A673 (cell line): ENCODE measurements at regions not wholly inside any gene's neighbourhood (a gene's known extent, or its start where the extent isn't known, plus 50 kb on each side); places are given as distances from the start of the nearest gene placed in this dataset.
"Not testable (repeated sequence)": the region's sequence is repeated elsewhere in the genome, so short reads cannot be mapped to it uniquely, and the experiment has no call there.

Experiments used
- EZH2 ChIP-seq: fragments of 200-600 bp; sonication (generic); IDR thresholded peaks from 2 replicates; pipeline ENCODE4 v1.6.1; 2017; ENCODE audit warnings: borderline replicate concordance, low read depth, mild to moderate bottlenecking, mixed read lengths, antibody characterized with exemption, low read length; ENCODE audit not compliant: poor library complexity, severe bottlenecking
- TF ChIP-seq, protein P1 (sequence below): fragments of 300-800, 200-600 bp; sonication (generic); conservative IDR thresholded peaks from 2 replicates; pipeline ENCODE4 v1.5.1; 2017; ENCODE audit warnings: low read depth, mild to moderate bottlenecking, antibody characterized with exemption, low read length, moderate library complexity, mixed read lengths

DNA sequence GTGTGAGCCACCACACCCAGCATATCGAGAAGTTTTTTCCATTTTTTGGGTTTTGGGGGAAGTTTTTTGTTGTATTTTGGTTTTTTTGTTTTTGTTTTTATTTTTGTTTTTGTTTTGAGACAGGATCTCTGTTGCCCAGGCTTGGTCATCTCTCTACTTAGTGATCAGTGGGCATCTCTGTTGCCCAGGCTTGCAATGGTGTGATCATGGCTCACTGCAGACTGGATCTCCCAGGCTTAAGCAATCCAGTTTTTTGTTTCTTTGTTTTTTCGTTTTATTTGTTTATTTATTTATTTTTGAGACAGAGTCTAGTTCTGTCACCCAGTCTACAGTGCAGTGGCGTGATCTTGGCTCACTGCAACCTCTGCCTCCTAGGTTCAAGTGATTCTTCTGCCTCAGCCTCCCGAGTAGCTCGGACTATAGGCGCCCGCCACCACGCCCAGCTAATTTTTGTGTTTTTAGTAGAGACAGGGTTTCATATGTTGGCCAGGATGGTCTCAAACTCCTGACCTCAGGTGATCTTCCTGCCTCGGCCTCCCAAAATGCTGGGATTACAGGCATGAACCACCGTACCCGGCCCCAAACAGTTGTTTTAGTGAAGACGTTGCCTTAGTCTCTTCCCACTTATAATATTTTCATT lies 99.6 kb upstream of the CHD2 start:
- TF ChIP-seq, protein P1, sequence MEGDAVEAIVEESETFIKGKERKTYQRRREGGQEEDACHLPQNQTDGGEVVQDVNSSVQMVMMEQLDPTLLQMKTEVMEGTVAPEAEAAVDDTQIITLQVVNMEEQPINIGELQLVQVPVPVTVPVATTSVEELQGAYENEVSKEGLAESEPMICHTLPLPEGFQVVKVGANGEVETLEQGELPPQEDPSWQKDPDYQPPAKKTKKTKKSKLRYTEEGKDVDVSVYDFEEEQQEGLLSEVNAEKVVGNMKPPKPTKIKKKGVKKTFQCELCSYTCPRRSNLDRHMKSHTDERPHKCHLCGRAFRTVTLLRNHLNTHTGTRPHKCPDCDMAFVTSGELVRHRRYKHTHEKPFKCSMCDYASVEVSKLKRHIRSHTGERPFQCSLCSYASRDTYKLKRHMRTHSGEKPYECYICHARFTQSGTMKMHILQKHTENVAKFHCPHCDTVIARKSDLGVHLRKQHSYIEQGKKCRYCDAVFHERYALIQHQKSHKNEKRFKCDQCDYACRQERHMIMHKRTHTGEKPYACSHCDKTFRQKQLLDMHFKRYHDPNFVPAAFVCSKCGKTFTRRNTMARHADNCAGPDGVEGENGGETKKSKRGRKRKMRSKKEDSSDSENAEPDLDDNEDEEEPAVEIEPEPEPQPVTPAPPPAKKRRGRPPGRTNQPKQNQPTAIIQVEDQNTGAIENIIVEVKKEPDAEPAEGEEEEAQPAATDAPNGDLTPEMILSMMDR = not testable (repeated sequence)
- not testable (repeated sequence) for TF ChIP-seq EZH2
